Stimulated activated CD4-positive, alpha-beta T cell treated with anti-CD3 and anti-CD28 coated beads, Interleukin-15, amount 100 ng/mL, for 48 hours (primary cell): ENCODE measurements at regions not wholly inside any gene's neighbourhood (a gene's known extent, or its start where the extent isn't known, plus 50 kb on each side); places are given as distances from the start of the nearest gene placed in this dataset.

Experiments
- DNase-seq, 2 donors: peaks; one replicate each; pipeline ENCODE4 v3.0.0-alpha.2; 2020; ENCODE audit warnings: low read depth in 2 of 2

DNA sequence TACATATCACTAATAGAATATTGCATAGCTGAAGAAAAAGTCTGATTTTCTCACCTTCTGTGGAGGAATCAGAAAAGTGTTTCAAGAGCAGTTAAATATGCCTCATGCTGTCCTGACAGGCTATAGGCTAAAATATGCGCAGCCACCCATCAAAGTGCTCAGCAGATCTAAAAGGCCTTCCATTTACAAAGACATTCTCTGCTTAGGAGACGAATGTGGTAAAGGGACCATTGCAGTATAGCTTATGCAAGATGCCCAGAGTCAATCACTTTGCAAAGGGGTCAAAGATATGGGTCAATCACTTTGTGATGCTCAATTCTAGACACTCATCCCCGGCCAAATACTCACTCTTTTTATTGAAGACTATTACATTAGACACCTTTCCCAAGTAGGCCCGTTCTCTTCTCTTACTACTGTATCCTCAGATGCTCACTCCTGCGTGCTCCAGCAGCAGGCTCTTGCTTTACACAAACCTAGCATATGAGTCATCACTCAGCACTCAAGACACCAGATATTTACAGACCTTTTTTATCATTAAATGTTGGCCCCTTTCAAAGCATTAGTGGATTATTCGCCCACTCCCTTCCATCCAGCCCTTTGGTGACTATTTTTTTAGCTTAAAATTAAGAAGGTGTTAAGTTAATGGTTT lies 568.2 kb upstream of the CDH18 start:
- DNase-seq: no peak

DNA sequence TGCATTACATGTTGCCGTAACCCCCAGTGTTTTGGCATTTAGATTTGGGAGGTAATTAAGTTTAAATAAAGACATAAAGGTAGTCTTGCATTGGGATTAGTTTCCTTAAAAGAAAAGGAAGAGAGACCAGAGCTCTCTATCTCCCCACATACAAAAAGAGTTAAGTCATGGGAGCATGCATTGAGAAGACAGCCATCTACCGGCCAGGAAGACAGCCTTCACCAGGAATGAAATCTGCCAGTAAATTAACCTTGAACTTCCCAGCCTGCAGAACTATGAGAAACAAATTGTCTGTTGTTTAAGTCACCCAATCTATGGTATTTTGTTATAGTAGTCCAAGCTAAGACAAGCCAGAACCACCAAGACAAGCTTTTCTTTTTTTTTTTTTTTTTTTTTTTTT lies 567.0 kb upstream of the CDH18 start:
- no peak for DNase-seq

DNA sequence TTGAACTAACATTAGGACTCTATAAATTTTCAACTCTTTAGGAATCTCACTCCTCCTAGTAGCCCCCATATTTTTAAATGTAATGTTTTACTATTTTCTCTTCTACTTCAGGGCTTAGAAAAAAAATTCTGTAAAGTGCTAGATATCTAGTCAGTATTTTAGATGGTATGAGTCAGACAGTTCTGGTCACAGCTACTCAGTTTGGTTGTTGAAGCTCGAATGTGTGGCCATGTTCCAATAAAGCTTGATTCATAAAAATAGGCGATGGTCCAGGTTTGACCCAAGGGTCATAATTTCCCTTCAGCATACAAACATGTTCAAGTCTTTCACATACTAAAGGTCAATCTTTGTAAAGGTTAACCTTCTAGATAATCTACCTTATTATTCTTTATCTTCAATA lies 566.0 kb upstream of the CDH18 start:
- DNase-seq: no peak

DNA sequence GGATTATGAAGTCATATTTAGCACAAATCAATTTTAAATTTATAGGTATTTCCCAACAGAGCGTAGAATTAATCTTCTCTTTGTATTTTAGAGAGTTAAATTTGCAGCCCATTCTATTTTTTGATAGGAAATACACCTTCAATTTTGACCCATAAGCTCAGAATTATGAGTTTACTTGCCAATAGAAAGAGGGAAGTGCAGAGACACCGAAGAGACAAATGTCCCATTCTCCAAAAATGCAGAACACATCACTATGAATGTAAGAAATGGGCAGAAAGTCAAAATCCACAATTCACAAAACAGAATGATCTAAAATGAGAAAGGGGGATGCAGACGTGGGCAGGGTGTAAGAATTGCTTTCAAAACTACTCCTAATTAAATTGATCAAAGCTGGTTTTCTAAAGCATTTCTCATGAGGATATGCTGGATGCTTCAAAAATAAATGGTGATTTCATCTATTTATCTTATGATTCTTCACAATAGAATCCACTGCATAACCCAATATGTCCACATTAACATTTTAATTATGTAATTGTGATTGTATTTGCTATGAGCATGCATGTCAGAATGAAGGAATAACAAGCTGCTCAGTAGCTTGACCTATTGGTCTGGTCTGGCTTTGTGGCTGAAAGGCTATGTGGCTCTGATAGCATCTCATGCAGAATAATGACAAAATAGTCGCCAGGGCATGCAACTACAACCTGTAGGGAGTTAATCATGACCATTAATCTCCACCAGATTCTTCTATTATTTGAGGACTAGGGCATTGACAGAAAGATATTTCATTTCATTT lies 550.1 kb upstream of the CDH18 start:
- DNase-seq: no peak

DNA sequence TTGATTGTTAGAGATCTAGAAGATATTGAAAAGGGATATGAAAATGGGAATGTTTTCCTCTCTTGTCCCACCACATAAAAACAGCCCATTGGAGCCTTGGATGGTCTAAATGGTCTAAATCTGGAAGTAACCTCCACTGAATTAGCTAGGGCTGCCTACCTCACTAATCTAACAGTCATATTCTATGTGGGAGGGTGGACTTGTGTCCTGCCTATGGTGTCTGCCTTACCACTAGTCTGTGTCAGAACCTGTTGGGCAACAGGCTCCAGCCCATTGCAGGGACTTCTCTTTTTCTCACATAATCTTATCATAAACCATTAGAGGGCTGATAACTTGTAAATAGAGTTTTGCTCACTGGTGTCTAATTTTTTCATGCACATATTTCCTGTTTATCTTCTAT lies 548.8 kb upstream of the CDH18 start:
- DNase-seq: no peak

DNA sequence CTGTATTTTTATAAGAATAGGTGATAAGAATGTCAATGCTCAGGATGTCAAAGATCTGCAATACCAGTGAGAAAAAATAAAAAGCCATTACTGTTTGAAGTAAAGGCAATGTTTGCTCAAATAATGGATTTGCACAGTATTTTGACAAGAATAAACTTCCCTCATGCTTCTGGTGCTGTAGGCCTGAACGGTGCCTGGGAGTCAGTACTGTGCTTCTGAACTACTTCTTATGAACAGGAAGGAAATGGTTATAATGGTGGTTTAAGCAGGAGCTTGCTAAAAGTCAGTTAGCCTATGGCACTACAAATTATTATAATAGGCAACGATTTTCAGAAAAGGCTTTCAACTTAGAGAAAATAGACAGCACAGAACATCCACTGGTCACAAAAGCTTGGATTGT lies 548.3 kb upstream of the CDH18 start:
- DNase-seq: no peak

DNA sequence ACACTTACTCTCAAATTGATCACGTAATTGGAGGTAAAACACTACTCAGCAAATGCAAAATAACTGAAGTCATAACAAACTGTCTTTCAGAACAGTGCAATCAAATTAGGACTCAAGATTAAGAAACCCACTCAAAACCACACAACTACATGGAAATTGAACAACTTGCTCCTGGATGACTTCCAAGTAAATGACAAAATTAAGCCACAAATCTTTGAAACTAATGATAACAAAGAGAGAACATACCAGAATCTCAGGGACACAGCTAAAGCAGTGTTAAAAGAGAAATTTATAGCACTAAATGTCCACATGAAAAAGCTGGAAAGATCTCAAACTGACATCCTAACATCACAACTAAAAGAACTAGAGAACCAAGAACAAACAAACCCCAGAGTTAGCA lies 540.5 kb upstream of the CDH18 start:
- no peak for DNase-seq

DNA sequence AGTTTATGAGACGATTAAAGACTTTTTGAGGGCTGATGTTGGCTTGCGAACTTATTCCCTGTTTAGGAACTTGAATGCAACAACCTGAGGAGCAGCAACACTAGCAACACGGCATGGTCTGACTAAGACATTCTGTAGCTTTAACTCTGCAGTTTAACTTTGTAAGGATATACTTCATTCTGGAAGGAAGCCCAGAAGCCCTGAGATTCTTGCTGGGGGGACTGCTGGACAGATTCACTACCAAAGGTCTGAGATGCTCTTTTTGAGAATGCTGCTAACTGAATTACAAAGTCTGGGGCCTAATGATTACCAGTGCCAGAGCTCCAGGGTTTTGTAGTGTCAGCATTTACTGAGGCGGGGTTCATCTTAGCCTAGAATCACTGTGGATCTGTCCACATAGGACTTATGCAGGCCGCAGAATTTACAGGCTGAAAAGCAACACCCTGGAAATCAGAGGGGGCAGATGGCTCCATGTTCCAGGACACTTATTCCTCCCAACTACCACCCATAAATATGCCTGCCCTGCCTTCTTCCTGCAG lies 537.1 kb upstream of the CDH18 start:
- DNase-seq: no peak

DNA sequence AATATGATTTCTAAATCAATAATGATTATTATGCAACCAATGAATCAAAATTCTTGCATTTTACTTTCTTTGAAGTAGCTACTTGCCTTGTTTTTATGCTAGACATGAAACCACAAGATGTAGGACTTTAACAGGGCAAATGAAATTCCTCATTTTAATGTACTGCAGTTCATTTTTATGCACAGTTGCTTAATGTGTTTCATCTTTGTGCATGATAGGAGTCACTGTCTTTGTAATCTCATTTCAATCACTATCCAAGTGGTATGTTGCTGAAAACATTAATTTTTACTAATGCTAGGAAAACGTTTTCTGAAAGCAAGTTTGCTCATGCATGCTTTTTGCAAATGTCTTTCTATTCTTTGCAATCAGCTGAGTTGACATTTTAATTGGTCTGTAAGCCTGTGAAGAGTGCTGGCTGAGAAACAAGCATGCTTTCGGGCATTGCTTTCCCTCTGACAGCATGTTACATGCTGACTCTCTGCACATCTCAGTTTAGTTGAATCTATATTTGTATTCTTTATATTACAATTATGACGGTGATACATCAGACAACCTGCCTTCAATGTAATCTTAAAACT lies 535.0 kb upstream of the CDH18 start:
- DNase-seq: no peak

DNA sequence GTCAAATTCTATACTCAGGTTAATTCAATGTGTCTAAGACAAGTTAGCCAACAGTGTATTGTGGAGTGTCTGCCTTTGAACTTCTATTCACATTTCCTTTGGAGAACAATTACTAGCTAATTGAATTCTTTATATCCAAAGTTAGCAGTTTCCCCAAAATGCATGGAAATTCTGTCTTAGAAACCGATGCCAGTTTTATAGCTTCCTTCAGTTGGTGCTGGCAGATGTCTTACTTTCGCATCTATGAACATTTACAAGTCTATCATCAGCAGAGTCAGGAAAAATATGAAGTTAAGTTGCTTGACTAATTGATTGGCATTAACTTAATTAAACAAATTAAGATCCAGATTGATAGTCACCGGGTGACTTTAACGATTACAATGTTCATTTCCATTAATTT lies 527.6 kb upstream of the CDH18 start:
- DNase-seq: no peak

DNA sequence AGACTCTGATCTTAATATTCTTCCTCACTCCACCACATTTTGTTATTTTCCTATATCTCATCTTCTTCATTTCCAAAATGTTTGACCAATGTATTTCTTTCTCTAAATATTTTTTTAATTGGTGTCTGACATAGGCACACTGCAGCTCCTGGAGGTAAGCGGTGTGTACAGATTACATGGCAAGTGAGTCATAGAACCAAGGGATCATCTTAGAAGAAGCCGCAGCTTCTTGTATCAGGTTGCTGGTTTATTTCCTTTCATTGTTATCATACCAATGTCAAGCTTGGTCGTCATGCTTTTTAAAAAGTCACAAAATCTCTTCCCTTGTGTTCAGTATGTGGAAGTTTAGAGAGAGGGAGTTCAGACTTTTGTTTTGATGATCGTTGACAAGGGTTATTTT lies 526.1 kb upstream of the CDH18 start:
- DNase-seq: no peak

DNA sequence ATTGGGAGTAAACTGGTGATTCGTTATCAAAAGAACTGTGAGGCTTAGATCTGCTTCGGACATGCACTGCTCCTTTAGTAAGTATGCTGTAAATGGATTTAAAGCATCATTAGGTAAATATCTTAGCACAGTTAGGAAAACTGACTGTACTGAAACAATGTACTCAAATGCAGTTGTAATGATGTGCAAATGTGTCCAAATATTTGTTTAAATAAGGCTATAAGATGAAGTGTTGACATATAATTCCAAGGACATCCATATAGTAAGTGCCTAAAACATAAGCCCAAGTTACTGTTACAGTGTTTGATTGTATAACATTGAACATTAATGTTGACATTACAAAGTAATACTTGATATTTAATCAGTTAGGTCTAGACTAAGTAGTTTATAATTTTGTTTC lies 512.5 kb upstream of the CDH18 start:
- no peak for DNase-seq

DNA sequence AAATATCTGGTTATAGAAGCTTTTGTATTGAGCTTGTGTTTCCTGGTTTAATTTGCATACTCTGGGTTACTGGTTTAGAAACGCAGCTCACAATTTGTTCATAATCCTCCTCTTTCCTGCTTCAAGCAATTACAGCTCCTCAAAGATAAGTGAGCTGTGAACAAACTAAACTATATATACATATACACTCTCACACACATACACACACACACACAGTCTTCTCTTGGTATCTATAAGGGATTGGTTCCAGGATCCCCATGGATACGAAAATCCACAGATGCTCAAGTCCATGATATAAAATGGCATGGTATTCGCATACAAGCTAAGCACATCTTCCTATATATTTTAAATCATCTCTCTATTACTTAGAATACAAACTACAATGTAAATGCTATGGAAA lies 510.9 kb upstream of the CDH18 start:
- DNase-seq: no peak

DNA sequence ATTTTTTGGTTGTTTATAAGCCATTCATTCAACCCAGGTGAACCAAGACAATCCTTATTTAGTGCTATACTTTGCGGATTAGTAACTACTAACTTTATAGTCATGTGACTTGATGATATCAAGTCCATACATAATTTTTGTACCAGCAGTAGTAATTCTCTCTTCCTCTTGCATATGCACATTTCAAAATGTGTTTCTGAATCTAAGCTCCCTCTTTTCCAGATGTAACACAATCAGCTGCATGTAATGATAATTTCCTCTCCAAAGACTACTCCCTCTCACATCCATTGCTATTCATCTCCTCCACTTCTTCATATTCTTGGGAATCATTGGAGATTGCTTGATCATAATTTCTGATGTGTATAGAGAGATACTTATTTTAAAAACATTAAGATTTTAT lies 510.1 kb upstream of the CDH18 start:
- DNase-seq: no peak

DNA sequence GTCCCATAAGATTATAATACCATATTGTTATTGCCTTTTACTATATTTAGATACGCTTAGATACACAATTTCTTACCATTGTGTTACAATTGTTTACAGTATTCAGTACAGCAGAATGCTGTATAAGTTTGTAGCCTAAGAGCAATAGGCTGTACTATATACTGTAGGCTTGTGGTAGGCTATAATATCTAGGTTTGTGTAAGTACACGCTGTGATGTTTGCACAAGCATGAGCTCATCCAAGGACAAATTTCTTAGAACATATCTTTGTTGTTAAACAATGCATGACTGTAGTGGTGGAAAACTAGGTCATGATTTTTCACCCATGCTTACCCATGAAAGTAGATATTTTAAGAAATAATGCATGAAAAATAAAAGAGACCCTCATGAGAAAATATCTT lies 509.4 kb upstream of the CDH18 start:
- no peak for DNase-seq

DNA sequence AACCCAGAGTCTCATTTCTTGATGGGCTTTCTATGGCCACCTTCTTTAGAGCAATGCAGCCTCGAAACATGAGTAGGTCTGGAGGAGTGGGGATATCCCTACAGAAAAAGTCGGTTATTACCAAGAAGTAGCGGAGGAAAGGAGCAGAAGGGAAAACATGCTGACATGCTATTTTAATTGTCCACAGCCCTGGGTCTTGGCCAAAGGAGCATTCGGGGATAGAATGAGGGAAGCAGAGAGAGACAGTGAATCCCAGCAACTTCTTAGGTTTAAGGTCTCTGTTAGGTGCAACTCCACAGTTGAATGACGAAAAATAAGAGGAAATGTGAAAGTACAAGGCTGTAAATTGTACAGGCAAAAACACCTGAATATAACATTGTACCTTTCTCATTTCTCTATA lies 506.7 kb upstream of the CDH18 start:
- no peak for DNase-seq

DNA sequence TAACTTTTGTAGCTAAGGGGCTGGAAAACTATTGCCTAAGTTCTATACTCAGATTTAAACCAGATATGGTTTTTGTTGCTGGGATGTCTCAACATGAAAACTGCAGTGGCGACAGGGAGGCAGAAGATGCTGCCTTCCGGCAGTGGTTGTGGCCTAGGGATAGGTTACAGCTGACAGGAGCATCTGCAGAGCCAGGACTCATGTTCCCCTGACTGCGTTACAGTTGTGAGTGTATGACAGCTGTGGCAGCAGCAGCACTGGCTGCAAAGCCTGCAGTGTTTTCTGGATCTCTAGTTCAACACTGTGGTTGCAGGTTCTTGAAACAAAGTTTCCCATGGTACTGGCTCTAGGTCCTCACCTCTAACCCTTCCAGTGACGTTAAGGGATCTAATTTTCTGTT lies 498.8 kb upstream of the CDH18 start:
- DNase-seq: no peak

DNA sequence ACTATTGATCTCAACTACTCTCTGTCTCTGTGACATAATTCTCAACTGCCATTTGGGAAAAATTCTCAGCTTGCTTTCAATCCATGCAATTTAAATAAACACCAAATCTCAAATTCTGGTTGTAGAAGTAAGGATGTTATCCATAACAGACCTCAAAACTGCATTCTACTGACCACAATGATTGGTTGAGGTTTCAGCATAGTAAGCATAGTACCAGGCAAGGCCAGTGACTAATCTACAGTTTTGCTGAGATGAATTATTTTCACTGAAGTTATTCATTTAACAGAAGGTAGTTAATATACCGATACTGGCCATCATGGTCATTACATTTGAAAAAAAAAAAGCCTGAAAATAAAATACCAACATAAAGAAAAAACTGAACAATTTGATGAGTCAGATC lies 488.0 kb upstream of the CDH18 start:
- DNase-seq: no peak

DNA sequence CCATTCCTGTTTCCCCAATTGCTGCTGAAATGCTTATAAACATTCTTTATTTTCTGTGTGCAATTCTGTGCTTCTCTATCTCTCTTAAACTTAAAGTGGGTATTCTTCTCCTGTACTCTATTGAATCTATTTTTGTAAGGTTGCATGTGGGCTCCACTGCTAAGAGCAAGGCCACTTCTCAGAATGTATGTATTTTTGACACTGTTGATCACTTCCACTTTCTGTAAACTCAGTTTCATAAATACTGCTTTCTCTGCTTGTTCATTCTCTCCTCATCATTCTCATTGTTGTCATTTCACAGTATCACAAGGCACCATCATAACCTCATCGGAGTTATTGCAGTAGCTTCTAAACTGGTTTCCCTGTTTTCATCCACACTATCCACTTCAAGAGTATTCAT lies 483.0 kb upstream of the CDH18 start:
- DNase-seq: no peak

DNA sequence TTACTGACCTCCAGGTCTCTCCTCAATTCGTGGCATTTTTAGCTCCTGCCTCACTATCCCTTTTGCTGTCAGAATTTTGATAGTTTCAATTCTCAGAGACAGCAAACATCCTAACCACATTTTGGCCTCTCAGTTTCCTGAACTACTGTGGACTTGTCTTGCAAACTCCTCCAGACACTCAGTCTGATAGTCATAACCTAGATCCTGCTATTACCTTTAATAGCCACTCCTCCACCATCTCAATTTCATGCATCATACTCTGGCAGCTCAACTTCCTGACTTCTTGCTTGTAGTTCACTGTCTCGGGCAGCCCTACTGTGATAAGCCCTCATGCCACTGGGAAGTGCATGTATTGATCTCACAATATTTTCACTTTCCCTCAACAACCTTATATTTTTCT lies 481.8 kb upstream of the CDH18 start:
- no peak for DNase-seq

DNA sequence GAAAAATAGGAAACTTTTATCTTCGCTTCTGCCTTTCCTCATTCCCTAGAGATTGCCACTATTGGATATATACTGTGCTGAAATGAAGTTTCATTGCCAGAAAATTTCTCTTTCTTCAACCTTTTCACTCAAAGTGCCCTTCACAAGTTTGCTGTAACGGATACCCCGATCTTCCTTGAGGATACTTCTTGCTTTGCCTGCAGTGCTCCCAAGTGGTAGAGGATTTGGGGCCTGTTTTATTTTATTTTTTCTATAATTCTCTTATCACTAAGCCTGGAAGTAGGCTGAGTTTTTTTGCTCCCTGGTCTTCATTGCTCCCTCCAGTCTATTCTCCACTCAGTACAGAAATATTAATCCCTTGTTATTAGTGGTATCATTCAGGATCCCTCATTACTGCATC lies 481.4 kb upstream of the CDH18 start:
- no peak for DNase-seq

DNA sequence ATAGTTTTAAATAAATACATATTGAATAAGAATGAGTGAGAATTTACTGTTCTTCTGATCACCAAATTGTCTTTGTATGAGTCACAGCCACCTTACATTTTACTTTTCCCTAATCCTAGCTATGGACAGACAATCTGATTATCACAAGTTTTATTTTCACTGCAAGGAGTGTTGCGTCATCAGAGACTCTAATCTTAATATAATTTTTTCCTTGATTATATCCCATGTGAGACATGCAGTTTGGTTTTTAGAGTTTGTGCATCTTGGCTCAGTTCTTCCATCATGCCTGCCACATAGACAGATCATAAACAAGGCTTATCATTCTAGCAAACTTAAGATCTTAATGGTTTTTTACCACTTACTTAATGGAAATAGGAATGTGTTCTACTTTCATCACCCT lies 478.5 kb upstream of the CDH18 start:
- DNase-seq: no peak

DNA sequence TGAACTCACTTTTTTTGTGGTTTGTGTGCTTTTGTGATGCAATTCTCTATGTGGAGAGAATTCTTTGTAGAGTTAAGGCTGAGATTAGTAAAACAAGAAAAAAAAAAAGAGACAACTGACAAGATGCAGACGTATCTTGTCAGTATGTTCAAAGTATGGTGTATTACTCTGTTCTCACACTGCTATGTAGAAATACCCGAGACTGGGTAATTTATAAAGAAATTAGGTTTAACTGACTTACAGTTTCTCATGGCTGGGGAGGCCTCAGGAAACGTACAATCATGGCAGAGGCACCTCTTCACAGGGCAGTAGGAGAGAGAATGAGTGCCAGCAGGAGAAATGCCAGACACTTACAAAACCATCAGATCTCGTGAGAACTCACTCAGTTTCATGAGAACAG lies 475.2 kb upstream of the CDH18 start:
- DNase-seq: no peak
